ENCODE measurements at regions not wholly inside any gene's neighbourhood (a gene's known extent, or its start where the extent isn't known, plus 50 kb on each side); places are given as distances from the start of the nearest gene placed in this dataset.

DNA sequence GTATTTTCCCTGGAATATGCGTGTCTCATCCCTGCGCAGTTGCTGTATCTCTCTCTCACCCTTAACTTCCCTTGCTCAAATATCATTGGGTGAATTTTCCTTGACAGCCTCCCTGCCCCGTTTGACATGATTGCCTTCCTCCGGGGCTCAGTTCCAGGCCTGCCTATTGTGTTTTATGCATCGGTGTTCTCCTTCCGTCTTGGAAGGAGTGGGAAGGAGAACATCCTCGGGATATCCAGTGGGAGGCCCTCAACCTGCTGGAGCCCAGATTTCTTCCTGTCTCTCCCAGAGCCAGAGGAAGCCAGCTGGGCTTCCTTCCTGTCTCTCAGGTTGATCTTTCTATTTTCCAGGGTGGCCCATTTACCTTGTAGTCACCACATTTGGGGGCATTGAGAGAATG, 434.7 kb upstream of the HS6ST1 start:
- TF ChIP-seq, protein P1, sequence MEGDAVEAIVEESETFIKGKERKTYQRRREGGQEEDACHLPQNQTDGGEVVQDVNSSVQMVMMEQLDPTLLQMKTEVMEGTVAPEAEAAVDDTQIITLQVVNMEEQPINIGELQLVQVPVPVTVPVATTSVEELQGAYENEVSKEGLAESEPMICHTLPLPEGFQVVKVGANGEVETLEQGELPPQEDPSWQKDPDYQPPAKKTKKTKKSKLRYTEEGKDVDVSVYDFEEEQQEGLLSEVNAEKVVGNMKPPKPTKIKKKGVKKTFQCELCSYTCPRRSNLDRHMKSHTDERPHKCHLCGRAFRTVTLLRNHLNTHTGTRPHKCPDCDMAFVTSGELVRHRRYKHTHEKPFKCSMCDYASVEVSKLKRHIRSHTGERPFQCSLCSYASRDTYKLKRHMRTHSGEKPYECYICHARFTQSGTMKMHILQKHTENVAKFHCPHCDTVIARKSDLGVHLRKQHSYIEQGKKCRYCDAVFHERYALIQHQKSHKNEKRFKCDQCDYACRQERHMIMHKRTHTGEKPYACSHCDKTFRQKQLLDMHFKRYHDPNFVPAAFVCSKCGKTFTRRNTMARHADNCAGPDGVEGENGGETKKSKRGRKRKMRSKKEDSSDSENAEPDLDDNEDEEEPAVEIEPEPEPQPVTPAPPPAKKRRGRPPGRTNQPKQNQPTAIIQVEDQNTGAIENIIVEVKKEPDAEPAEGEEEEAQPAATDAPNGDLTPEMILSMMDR (IDR thresholded peaks at IDR 0.05; ENCODE audit: insufficient read depth, low read length), result no peak
- TF ChIP-seq POLR2AphosphoS5 (IDR thresholded peaks at IDR 0.05; ENCODE audit: low read depth), result no peak
- TF ChIP-seq, protein P2, sequence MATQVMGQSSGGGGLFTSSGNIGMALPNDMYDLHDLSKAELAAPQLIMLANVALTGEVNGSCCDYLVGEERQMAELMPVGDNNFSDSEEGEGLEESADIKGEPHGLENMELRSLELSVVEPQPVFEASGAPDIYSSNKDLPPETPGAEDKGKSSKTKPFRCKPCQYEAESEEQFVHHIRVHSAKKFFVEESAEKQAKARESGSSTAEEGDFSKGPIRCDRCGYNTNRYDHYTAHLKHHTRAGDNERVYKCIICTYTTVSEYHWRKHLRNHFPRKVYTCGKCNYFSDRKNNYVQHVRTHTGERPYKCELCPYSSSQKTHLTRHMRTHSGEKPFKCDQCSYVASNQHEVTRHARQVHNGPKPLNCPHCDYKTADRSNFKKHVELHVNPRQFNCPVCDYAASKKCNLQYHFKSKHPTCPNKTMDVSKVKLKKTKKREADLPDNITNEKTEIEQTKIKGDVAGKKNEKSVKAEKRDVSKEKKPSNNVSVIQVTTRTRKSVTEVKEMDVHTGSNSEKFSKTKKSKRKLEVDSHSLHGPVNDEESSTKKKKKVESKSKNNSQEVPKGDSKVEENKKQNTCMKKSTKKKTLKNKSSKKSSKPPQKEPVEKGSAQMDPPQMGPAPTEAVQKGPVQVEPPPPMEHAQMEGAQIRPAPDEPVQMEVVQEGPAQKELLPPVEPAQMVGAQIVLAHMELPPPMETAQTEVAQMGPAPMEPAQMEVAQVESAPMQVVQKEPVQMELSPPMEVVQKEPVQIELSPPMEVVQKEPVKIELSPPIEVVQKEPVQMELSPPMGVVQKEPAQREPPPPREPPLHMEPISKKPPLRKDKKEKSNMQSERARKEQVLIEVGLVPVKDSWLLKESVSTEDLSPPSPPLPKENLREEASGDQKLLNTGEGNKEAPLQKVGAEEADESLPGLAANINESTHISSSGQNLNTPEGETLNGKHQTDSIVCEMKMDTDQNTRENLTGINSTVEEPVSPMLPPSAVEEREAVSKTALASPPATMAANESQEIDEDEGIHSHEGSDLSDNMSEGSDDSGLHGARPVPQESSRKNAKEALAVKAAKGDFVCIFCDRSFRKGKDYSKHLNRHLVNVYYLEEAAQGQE (IDR thresholded peaks at IDR 0.05; ENCODE audit: insufficient replicate concordance, low read depth), result no peak

All from HL-60 (cell line).